Activated CD4-positive, alpha-beta T cell treated with anti-CD3 and anti-CD28 coated beads for 48 hours (primary cell): ENCODE measurements at regions not wholly inside any gene's neighbourhood (a gene's known extent, or its start where the extent isn't known, plus 50 kb on each side); places are given as distances from the start of the nearest gene placed in this dataset.
"Not testable (repeated sequence)": the region's sequence is repeated elsewhere in the genome, so short reads cannot be mapped to it uniquely, and the experiment has no call there.

Experiments
- DNase-seq: peaks from one replicate; pipeline ENCODE4 v3.0.0-alpha.2; 2020

DNA sequence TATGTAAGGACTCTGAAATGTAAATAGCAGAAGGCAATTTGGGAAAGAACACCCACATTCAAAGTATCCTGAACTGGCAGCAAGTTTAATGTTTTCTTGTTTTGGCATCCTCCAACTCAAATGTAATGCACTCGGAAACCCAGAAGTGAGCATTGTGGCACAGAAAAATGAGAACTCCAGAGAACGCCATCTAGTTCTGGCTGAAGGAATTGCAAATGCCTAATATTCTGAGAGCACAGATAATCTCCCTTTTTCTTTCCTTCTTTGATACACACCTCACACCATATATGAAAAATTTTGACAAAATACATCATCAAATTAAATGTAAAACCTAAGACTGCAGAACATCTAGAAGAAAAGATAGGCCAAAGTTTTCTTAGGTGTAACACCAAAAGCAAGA lies 52.1 kb downstream of the PWWP3B start:
- no peak for DNase-seq

DNA sequence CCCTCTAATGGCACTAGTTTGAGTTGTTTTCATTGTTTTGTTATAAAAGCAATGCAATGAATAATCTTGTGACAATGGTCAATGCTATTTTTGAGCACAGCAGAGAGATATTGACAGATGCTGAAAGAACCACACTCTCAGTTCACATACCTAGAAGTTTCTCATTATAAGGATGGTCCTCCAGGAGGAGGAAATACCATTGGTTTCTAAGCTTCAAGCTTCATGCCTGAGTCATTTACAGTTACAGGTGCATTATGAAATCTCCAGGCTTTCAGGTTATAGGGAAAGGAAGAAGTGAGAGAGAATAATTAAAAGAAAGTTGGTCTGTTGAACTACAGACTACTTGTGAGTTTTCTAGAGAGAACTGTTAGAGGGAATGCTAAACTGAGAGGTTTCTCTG lies 75.3 kb downstream of the PWWP3B start:
- no peak for DNase-seq

DNA sequence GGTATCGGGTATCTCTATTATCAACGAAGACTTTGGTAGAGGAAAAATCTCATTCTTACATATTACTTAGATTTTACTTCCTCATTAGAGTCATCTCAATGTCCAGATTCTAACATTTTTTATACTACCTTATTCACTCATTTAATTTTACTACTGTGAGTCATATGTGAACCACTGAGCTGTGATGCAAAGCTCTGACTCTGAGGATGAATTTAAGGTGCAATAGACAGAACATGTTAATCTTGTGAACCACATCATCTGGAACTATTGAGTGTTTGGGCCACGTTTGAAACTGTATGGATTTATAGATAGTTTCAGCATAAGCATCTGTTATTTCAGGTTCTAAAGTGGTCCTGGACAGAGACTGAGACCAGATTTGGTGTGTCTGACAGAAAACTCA lies 78.4 kb downstream of the PWWP3B start:
- DNase-seq, result no peak

DNA sequence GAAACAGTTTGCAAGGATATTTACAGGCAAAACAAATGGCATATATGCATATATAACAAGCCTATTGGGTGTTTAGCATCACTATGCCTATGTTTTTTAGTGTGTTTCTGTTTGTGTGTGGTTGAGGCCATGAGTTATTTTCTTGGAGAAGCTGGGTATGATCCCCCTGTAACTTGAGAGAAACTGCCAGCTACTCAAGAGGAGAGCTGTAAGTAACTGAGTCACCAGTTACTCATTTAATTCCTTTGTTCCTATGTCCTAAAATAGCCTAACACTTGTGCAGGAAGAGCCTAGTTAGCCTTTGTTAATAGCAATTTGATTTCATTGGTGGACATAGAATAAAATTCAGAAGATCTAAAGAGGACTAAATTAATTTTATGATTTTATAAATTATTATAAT lies 79.1 kb downstream of the PWWP3B start:
- no peak for DNase-seq

DNA sequence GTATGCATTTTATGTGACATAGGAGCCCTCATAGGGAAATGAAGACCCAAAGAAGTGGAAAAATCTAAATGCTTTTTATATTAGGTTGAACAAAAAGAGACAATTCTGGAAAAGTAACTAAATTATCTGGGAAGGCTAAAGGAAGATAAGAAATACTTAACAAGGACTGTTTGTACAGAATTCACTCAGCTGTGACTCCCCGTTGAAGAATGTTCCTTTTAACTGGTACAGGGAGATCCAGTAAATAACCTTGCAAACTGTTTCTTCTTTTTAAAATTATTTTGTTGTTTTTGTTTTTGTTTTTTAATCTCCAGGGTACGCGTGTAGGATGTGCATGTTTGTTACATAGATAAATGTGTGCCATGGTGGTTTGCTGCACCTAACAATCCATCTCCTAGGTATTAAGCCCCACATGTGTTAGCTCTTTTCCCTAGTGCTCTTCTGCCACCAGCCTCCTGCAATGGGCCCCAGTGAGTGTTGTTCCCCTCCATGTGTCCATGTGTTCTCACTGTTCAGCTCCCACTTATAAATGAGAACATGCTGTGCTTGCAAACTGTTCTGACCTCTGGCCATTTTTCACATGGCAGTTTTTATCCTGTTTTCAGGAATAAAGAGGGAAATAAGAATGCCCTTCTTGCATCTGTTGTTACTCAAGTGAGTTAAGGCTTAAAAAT lies 81.7 kb downstream of the PWWP3B start:
- no peak for DNase-seq

DNA sequence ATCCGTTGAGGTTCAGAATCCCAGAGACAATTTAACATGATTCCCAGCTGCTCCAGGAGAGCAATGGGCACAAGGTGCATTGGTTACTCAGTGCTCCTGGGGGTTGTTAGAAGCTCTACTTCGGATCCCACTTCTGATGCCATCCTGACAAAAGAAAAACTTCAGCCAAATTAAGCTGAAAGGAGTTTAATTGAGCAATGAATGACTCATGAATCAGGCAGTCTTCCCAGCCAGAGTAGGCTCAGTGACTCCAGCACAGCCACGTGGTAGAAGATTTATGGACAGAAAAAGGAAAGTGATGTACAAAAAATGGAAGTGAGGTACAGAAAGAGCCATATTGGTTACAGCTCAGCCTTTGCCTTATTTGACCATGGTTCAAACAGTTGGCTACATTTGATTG lies 95.7 kb downstream of the PWWP3B start:
- no peak for DNase-seq

DNA sequence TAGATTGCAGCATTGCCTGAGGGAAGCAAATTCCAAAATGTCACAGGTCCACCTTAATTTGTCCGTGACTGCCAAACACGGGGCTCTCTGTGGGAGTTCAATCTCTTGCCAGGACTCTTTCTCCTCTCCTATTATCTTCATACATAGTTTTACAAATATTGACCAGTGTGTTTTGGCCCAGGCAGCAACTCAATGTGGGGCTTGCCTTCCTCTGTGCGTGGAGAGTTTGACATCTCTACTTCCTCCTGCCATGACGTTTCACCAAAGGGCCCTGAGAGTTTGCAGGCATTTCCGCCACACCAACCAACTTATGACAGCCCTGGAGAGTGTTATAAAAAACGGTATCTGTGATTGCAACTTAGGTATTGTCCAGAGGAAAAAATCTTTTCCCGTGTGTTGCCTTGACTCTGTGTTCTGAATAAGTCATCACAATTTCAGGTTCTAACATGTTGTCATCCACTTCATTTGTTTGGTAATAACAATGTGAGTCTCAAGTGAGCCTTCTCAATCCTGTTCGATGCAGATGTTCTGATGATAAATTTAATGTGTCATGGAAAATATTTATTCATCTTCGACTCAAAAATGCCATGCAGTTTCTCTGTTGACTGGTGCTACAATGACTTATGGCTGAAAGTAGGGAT lies 106.0 kb downstream of the PWWP3B start:
- not testable (repeated sequence) for DNase-seq

DNA sequence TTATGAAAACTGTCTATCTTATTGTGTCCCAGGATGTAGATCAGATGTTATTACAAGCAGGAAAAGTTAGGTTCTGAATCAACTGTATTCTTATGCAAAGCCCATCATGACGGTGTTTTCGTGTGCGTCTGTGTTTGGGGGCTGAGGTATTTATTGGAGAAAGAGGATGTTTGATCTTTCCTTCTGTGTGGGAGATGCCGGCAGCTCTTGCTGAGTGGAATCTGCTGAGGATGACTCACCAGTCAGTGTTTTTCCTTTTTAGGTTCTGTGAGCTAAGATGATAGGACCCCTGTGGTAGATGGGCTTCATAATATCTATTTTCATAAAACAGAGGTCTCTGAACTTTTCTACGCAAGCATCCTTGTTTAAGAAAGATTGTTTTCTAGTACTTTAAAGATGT lies 107.1 kb downstream of the PWWP3B start:
- DNase-seq, result not testable (repeated sequence)

DNA sequence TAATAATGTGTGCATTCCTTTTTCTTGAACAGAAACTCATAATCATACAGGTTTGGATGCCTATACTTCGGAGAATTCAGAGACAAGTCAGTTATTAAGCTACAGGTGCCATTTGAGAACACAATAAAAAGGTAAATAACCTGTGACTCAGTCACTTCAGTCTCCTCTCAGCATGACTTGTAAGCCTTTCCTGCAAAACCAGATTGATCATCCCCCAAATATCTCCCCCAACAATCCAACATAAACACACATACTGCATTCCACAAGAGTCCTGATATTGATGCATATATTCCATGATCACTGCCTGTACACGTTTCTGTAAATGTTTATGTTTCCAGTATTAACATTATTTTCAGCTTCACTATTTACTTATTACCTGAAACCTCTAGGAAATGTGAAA lies 110.8 kb downstream of the PWWP3B start:
- DNase-seq, result no peak

DNA sequence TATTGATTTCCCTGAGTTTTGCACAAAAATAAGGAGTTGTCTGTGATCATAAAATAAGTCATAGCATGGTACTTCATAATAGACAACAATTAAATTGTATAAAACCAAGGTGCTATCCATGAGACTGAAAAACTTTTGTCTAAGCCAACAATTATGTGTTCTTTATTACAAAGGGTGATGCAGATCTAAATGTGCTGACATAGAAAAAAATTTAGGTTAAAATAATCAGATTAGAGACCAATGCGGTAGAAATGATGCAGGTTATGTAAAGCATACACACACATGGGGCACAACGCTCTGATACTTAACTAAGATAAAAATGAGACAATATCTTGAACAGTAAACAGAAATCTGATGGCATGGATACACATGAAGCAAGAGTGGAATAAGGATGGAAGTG lies 113.3 kb downstream of the PWWP3B start:
- DNase-seq, result no peak

DNA sequence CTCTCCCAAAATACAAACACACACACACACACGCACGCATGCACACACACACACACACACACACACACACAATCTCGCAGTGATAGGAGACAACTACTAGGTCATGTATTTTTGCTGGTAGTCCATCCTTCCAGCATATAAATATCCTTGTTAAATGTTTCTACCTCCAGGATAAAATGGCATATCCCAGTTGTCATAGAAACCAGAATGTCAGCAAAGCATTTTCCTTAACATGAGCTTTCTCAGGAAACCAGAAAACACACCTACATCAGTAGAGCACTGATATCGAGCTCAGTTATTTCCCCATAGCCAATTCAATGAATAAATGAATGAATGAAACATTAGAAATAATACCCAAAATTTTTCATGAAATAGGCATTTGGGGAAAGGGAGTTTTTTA lies 115.7 kb downstream of the PWWP3B start:
- no peak for DNase-seq

DNA sequence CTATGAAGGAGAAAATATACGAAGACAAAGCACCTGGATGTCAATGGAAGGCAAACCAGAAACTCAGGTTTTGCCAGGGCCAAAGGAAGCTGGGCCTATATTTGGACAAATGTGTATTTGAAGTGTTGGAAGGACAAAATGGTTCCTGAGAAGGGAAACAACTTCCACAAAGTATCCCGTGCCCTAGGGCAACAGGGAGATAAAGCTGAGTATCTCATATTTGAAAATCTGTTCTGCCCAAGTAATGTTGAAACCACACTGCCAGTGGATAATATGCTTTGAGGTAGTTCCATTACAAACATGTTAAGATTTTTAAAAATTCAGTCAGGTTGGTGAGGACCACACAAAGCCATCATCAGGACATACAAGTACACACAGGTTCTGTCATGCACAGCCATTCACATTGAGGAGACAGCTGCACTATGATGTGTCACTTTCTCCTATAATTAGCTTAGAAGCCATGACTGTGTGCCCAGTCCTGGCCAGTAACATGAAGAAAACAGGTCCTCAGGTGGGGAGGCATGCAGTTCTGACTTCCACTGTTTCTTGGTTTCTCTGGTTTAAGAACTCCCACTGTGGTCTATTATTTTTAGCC lies 116.4 kb downstream of the PWWP3B start:
- no peak for DNase-seq

DNA sequence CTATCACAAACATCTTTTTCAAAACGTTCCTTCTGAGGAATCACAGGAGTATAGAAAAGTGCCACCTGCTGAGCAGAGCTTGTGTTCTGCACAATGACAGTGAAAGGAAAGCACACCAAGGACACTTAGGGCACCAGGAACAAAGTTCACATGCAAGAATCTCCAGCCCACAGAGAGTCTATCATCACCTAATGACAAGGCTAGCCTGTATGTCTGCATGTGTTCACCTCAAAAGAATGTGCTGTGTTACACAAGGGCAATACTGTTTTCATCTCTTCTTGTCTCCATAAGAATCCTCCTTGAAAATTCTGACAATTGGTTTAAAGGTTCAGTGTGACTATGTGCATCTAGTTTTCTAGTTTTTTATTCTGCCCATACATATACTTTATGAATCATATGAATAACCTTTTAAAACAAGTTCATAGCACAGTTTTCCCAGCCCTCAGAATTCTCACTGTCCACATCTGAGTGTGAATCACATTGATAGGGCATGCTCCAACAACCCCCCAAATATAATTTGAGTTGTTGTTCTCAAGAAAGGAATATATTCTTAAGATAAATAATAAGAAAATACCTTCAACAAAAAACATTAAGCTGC lies 118.0 kb downstream of the PWWP3B start:
- DNase-seq, result no peak

DNA sequence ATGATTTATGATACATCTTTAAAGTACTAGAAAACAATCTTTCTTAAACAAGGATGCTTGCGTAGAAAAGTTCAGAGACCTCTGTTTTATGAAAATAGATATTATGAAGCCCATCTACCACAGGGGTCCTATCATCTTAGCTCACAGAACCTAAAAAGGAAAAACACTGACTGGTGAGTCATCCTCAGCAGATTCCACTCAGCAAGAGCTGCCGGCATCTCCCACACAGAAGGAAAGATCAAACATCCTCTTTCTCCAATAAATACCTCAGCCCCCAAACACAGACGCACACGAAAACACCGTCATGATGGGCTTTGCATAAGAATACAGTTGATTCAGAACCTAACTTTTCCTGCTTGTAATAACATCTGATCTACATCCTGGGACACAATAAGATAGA lies 122.7 kb downstream of the PWWP3B start:
- not testable (repeated sequence) for DNase-seq

DNA sequence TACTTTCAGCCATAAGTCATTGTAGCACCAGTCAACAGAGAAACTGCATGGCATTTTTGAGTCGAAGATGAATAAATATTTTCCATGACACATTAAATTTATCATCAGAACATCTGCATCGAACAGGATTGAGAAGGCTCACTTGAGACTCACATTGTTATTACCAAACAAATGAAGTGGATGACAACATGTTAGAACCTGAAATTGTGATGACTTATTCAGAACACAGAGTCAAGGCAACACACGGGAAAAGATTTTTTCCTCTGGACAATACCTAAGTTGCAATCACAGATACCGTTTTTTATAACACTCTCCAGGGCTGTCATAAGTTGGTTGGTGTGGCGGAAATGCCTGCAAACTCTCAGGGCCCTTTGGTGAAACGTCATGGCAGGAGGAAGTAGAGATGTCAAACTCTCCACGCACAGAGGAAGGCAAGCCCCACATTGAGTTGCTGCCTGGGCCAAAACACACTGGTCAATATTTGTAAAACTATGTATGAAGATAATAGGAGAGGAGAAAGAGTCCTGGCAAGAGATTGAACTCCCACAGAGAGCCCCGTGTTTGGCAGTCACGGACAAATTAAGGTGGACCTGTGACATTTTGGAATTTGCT lies 123.8 kb downstream of the PWWP3B start:
- DNase-seq, result not testable (repeated sequence)

DNA sequence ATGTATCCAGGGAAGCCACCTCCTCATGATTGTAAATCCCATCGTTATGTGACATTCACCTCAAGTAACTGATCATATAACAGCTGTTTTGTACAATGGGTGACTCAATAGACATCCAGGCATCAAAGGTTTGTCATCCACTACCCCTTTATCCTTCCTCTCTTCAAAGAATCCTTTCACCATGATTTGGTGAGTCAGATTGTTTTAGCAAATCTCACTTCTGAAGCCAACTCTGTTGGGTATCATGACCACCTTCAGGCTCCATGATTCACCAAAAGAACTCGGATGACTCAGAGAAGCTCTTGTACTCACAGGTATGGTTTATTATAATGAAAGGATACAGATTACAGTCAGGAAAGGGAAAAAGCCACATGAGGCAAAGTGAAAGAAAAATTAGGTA lies 132.1 kb downstream of the PWWP3B start:
- DNase-seq, result no peak

DNA sequence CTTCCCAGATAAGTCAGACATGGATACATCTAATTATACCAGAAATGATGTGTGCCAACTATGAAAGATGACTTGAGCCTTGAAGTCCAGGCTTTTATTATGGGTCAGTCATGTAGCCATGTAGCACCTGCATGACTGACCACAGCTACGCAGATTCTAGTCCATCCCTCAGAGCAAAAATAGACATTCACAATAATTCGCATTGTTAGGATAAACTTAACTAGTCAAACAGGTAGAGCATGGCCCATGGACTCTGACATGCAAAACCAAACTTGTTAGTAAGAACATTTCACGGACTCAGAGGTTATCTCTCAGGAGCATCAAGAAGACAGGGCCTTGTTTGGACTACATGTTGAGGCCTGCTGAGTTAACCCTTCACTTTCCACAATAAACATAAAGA lies 132.6 kb downstream of the PWWP3B start:
- no peak for DNase-seq

DNA sequence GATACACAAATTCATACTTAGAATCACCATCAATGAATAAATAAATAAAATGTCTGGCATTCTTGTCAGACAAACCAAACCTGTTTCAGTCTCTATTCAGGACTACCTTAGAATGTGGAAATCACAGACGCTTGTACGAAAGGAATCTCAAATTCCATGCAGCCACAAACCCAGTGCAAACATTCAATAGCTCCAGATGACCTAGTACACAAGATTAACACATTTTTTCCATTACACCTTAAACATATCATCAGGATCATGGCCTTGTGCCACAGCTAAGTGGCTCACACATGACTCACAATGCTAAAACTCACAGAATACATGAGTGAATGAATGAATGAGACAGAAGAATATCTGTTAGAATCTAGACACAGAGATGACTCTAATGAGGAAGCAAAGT lies 134.2 kb downstream of the PWWP3B start:
- no peak for DNase-seq

DNA sequence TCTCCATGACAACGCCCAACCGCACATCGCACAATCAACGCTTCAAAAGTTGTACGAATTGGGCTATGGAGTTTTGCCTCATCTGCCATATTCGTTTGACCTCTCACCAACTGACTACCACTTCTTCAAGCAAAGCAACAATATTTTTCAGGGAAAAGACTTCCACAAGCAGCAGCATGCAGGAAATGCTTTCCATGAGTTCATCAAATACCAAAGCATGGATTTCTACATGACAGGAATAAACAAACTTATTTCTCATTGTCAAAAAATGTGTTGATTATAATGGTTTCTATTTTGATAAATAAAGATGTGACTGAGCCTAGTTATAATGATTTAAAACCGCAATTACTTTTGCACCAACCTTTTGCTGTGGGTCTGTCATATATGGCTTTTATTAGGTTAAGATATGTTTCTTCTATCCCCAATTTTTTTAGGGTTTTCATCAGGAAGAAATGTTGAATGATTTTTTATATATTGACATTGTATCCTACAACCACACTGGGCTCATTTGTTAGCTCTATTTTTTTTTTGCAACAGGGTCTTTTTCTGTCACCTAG lies 138.4 kb downstream of the PWWP3B start:
- no peak for DNase-seq

DNA sequence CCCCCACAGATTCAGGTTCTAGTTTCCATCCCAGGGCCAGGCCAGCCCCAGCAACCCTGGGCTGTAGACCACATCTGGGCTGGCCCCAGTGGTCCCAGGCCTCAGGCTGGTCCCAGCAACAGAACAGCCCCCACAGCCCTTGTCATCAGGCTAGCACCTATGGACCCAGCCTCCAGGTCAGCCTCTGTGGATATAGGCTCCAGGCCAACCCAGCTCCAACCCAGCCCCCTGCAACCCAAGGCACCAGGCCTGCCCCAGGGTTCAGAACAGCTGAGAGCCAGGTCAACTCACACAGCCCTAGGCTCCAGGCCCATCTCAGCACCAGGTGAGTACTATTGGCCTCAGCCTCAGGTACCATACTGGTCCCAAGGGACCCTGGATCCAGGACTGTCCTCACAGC lies 155.3 kb downstream of the PWWP3B start:
- no peak for DNase-seq

DNA sequence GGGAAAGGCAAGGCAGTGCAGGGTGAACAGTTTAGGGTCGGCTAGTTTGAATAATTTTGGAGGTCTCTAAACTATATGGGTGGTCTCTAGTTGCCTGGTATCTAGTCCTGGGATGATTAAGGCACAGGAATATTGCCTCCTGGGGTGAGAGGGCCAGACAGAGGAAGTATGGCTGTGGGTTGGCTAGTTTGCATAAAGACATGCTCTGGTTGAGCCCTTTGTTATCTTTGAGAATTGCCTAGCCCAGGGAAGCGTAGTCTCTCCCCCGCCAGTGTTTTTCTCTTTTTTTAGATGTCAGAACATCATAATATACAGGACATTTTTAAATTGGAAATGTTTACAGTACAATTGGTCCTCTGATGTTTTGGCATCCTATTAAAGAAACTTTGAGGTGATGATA lies 163.5 kb downstream of the PWWP3B start:
- no peak for DNase-seq

DNA sequence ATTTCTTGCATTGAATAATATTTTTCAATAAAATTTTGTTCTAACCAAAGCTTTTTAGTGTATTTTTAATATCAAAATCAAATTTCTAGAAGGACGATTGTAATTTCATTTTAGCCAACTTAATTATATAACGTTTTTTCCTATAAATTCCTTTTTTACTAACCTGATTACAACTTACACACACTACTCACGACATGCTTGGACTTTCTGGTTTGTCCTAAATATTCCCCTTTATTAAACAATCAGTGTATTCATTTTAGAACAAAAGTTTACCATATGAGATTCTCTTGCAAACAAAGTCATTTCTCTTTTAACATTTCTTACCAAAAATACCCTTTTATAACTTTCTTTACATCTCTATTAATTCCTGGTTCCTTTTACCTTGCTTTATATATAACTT lies 173.7 kb downstream of the PWWP3B start:
- DNase-seq, result no peak

DNA sequence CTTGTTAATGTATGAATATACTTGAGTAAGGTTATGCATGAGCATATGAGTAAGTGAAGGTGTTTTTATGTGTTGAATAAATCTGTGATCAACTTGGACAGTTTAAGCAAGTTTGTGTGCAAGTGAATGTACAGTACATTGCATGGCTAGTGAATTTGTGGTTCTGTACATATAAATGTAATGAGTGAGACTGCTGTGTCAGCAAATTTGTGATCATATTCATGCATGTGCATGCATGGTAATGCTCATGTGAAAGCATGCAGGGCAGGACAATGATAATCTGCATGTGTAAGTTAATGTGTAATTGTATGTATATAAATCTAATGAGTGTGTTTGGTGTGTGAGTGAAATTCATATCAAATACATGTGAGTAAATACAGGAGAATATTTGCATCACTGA lies 188.5 kb downstream of the PWWP3B start:
- DNase-seq, result no peak

DNA sequence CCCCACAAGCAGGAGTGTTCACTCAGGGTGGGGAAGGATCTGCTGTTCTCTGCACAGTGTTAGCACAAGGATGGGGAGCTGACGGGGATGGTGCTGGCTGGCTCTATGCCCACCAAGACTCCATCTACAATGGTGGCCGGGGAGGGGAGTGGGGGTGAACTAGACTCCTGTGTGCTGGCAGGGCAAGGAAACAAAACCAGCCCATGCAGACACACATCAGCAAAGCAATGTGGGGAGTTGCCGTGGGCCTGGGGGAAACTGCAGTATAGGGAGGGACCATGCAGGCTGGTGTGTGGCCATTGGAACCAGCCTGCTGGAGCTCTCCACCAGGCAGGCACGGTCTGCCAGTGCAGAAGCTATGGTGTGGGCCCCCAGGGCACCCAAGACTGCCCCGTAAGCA lies 195.1 kb downstream of the PWWP3B start:
- DNase-seq, result no peak
